ENCODE measurements at regions not wholly inside any gene's neighbourhood (a gene's known extent, or its start where the extent isn't known, plus 50 kb on each side); places are given as distances from the start of the nearest gene placed in this dataset.

DNA sequence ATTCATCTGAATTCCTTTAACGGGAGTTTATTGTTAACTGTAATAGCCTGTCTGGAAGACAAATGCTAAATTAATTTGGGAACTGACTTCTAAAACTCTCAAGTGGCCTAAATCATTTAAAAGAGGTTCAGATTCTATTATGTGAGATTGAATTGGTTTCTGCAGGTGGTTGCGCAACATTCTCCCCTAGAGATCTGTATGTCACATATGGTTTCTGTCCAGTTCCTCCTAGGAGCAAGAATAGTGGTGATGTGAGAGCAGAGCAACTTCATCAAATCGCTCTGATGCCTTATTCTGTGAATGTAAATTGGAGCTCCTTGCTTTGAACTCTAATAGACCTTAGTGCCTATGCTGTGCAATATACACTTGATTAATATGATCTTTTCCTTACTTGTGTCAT, 144.6 kb upstream of the GPR101 start:
- Mint-ChIP-seq H3K4me3 (ENCODE audit: unreplicated experiment) (no peak overlapping the region), H3K9me3 (ENCODE audit: unreplicated experiment) (no peaks in the 10 kb centered on the region), H3K36me3 (ENCODE audit: unreplicated experiment) (no peaks in the 10 kb centered on the region), H3K4me1 (ENCODE audit: low read depth, unreplicated experiment) (no peaks in the 10 kb centered on the region), H3K27ac (ENCODE audit: unreplicated experiment) (no peak overlapping the region), H3K27me3 (ENCODE audit: unreplicated experiment) (no peaks in the 10 kb centered on the region)
- no peak for TF ChIP-seq CTCF (IDR thresholded peaks at IDR 0.05; ENCODE audit: partially characterized antibody, unreplicated experiment)
- no peak for DNase-seq

DNA sequence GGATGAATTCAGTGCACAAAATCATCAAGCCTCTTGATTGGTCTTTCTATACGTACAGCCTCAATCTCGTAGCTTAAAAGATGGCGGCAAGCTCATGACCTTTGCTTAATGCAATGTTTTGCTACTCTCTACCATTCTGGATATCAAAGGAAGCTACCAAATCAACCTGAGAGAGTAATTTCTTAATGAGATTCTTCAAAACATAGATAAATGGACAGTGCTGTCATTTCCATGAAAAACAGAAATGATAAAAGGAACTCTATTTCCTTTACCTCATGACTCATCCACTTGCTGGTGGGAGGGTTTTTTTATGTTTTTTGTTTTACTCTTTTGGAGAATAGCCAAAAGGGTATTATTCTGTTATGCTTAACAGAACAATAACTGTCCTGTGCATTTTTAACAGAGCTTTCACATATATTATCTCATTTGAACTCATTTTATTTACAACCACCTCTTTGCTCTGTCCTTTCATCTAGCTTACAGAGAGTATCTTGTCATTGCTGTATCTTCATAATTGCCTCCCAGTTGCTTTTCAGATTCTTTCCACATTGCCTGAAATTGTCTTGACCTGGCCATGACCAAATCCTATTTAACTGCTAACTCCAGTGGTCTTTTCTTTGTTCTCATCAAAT, 138.6 kb upstream of the GPR101 start:
- Mint-ChIP-seq H3K9me3 (ENCODE audit: unreplicated experiment) (no peaks in the 10 kb centered on the region), H3K36me3 (ENCODE audit: unreplicated experiment) (no peaks in the 10 kb centered on the region), H3K27me3 (ENCODE audit: unreplicated experiment) (no peaks in the 10 kb centered on the region), H3K4me3 (ENCODE audit: unreplicated experiment) (no peak overlapping the region), H3K27ac (ENCODE audit: unreplicated experiment) (no peak overlapping the region), H3K4me1 (ENCODE audit: low read depth, unreplicated experiment) (no peaks in the 10 kb centered on the region)
- DNase-seq, result no peak
- no peak for TF ChIP-seq CTCF (IDR thresholded peaks at IDR 0.05; ENCODE audit: partially characterized antibody, unreplicated experiment)

GRCh38 chrX:137171626-137172025, 137.8 kb upstream of the GPR101 start:
- Mint-ChIP-seq H3K4me1 (ENCODE audit: low read depth, unreplicated experiment) (no peaks in the 10 kb centered on the region), H3K36me3 (ENCODE audit: unreplicated experiment) (no peaks in the 10 kb centered on the region), H3K27me3 (ENCODE audit: unreplicated experiment) (no peaks in the 10 kb centered on the region), H3K4me3 (ENCODE audit: unreplicated experiment) (no peak overlapping the region), H3K9me3 (ENCODE audit: unreplicated experiment) (no peaks in the 10 kb centered on the region), H3K27ac (ENCODE audit: unreplicated experiment) (no peak overlapping the region)
- no peak for DNase-seq
- no peak for TF ChIP-seq CTCF (IDR thresholded peaks at IDR 0.05; ENCODE audit: partially characterized antibody, unreplicated experiment)

DNA sequence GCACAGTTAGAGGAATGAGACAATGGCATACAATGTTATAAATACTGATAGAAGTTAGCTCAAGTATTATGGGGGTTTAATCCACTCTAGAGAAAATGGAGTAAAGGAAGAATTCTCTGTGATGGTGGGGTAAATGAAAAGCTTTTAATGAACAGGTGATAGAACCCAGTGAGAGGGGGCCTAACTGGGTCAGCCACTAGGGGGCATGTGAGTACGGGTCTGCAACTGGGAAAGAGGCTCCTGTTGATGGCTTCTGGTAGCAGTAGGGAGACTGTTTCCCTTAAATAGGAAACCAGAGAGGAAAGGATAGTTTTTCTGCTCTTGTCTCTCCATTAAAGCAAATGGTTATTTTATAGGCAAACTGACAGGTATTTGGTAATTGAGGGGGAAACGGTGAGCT, 132.8 kb upstream of the GPR101 start:
- peak; percentile 20 for DNase-seq
- TF ChIP-seq CTCF (IDR thresholded peaks at IDR 0.05; ENCODE audit: partially characterized antibody, unreplicated experiment), result peak; percentile 18
- no peak overlapping the region for H3K4me3 Mint-ChIP-seq (ENCODE audit: unreplicated experiment)
- no peaks in the 10 kb centered on the region for H3K4me1 Mint-ChIP-seq (ENCODE audit: low read depth, unreplicated experiment)
- H3K27ac Mint-ChIP-seq (ENCODE audit: unreplicated experiment), result no peak overlapping the region
- no peaks in the 10 kb centered on the region for H3K9me3 Mint-ChIP-seq (ENCODE audit: unreplicated experiment)
- H3K27me3 Mint-ChIP-seq (ENCODE audit: unreplicated experiment), result no peaks in the 10 kb centered on the region
- H3K36me3 Mint-ChIP-seq (ENCODE audit: unreplicated experiment), result no peaks in the 10 kb centered on the region

DNA sequence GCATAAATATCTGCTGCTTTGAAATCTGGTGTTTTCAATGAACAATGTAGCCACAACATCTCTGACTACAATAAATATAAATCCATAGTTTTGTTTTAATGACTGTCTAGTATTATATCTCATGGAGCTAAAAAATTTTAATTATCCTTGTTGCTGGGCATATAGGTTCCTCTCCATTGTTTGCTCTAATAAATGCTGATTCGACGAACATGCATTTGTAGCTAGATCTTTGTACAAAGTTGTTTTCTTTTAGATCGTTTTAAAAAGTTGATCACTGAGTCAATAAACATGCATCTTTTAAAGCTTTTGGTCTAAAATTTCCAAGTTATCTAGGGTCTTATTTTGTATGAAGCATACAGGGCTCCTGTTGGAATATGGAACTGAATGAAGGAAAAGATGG, 130.5 kb upstream of the GPR101 start:
- Mint-ChIP-seq H3K27me3 (ENCODE audit: unreplicated experiment) (no peaks in the 10 kb centered on the region), H3K9me3 (ENCODE audit: unreplicated experiment) (no peaks in the 10 kb centered on the region), H3K4me3 (ENCODE audit: unreplicated experiment) (no peak overlapping the region), H3K4me1 (ENCODE audit: low read depth, unreplicated experiment) (no peaks in the 10 kb centered on the region), H3K36me3 (ENCODE audit: unreplicated experiment) (no peaks in the 10 kb centered on the region), H3K27ac (ENCODE audit: unreplicated experiment) (no peak overlapping the region)
- DNase-seq, result no peak
- TF ChIP-seq CTCF (IDR thresholded peaks at IDR 0.05; ENCODE audit: partially characterized antibody, unreplicated experiment), result no peak
